ENCODE measurements at regions not wholly inside any gene's neighbourhood (a gene's known extent, or its start where the extent isn't known, plus 50 kb on each side); places are given as distances from the start of the nearest gene placed in this dataset.
A peak's percentile ranks its signal among the peaks of the same experiment; 100 is the strongest.

DNA sequence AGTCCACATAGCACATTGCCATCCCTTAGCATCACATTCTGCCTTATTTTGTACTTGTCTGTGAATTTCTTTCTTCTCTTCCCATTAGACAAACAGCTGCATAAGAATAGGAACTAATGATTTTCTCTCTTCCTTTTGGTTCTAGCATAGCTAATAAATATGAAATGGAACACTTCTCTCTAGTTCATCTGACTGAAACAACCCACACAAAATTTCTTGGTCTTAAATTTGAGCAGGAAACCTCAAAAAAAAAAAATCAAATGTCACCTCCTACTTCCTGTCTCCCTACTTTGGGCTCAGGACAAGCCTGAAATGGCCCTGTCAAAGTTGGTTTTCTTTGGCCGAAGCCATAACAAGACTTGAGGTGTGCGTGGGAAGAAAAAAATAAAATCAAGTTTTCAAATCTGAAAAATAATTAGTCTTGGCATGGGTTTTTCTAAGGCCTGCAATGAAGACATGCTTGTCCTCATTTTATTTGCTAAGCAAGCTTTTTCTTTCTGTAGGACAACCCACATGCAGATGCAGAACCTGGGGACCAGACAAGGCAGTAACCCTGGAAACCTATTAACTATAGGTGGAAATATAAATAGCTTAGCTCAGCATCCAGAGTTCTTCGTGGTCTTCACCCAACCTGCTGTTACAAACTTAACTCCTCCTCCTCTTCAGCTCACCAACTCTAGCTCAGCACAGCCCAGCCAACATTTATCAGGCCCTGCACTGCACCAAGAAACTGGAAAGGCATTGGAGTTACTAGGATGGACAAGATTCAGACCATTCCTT is 523.5 kb upstream of the KLF4 start:
- no peak for DNase-seq

DNA sequence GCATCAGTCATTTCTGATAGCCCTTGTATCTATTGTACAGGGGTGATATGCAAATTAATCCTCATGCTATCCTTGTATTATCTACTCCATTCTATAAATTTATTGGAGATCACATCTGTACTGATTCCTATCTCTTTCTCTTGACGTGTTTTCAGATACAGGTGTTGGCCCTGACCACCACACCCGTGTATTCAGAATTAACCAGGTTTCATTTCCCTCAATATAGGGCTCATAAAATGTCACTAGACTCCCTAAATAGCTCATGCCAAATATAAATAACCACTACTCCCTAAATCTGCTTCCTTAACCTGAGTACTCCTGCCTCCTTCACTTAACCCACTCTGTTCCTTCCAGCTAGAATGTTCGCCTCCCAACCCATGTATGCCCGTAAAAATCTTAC is 522.8 kb upstream of the KLF4 start:
- DNase-seq = no peak

DNA sequence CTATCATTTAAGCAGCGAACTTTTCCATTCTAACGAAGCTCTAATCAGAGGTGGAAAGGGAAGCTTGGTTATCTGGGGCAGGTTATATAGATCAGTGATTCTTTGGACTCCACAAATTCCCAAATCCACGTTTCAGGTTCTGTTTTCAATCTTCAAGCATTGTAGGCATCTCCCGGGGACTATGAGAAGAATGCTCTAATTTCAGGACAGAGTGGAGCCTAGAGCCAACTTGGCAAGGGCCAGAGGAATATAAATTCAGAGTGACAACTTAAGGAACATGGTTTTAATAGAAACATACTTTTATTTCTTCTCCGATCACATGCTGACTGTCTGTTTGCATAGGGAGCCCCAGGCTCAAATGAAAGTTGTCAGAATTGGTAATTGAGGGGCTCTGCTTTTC is 514.0 kb upstream of the KLF4 start:
- DNase-seq = no peak

DNA sequence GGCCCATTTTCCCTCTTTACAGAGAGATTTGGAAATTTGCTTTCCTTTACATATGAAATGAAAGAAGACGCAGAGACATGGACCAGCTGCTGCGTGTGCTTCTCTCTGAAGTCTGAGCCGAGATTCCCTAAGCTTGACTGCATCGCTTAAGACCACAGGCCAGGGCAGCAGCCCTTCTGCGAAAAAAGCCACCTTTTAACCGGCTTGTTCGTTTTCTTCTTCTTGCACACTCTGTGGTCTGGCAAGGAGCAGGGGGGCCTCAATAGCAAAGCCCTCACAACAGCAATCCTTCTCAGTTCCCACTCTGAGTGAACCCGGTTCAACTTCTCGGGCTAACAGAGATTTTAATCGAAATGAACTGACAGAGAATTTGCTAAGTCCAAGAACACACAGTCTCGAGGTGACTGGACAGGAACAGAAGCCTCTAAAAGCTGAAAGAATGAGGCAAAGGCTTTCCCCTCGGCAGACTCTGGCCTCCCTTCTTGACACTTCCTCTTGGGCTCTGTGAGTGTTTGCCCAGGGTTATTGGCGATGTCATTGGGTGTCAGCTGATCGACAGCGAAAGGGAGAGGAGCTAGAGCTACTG is 512.9 kb upstream of the KLF4 start:
- peak; percentile 9 for DNase-seq

DNA sequence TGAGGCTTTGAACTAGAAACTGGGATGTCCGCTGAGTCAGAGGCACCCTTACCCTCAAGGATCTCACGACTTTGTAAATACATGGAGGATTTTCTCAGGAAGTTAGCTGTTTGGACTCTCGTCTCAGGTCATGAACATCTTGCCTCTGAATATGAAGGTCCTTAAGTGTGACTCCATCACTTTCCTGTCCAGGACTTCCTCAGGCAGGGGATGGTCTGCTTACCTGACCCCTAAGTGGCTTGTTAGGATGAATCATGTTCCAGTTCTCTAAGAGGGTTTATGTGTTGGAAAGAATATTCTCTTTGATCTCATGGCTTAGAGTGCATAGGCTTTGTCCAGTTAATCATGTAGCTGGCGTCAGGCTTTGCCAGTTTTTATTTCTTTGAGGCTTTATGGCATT is 511.7 kb upstream of the KLF4 start:
- DNase-seq = no peak

DNA sequence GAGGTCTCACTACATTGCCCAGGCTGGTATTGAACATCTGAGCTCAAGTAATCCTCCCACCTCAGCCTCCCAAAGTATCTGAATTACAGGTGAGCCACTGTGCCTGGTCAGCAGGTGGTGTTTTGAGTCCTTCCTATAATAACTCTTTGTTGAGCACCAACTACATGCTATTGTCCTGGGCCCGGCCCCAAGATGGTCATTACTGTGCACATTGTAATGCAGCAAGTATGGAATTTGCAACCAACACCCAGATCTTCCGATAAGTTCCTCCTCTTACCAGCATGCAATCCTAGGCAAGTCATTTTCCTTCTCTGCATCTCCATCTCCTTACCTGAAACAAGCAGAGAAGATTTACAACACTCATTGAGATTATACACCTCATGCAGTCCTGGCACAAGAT is 510.3 kb upstream of the KLF4 start:
- DNase-seq = no peak

DNA sequence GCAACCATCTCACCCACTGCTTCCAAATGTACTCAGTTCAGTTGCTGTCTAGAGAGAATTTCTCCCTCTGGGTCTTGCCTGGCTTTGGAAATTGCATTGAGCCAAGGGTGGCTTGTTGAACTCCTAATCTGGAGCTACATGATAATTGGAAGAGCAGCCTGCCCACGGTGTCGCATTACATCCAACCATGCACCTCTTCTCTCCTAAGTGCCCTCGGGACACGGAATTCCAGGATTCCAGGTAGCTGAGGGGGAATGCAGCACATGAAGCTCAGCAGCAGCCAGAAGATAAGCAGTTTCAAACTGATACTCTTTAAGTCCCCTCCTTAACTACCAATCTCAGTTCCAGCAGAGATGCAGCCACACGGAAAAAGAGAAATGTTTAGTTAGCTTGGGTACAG is 509.4 kb upstream of the KLF4 start:
- no peak for DNase-seq

DNA sequence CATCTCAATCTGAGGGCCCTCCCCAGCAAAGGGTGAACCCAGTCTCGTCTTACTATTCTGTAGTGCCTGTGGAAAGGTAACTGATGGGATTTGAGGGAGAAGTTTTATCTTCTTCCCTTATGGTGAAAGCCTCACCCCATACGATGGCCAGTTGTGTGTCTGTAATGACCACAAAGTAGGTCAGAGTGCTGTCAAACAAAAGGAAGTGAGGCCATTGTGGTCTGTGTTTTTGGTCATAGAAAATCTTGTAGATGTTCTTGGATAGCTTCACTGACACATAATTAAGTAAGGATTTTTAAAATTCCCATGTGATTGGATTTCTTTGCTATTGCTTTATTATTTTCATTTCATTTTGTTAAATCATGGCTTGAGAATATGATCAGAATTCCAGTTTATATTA is 505.1 kb upstream of the KLF4 start:
- no peak for DNase-seq

DNA sequence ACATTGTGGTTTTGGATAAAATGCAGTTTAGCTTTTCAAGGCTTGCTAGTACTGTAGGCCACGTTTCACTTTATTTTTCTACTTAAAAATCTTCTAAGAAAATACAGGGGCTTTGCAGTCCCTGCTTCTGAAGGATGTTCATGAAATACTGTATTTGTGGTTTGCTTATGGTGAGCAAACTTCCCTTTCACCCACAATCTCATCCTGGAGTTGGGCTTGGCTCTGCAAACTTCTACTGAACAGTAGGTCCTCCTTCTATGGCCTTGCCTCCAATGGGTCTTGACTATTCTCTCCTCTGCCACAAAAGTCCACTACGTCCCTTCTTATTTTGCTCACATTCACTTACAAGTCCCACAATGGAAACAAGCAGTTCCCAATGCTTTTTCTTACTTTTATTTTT is 502.7 kb upstream of the KLF4 start:
- DNase-seq = no peak

DNA sequence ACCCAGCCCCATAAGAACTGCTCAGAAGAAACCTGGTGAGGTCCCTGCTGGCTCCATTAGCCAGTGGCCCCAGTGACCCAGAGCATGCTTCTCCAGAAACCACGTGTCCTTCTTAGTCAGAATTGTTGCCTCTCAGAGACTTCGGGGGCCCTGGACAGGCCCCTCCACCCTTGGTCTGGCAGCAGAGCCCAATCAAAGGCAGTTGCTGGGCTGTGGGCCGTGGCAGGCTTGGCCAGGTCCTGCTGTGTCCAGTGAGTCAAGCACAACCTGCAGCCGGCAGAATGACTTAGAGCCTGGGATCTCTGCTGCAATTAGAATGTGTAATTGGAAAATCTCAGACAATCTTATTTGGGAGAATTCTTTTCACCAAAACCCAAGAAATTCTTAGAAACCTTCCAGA is 502.0 kb upstream of the KLF4 start:
- DNase-seq = no peak

DNA sequence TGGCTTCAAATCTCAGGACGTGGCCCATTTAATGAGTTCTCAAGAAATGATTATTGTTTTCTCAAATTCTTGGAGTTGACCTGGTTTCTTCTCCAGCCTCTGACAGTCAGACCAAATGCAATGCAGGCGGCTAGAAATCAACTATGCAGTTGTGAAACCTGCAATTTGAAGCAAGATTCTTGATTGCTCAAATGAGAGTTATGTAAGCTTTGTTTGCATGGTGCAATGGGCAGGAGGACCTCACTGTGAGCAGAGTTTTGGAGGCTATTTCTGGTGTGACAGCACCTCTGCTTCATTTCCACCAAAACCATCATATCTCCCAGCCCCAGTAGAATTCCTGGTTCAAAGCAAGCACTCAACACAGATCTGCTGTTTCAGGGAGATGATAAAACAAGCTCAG is 500.0 kb upstream of the KLF4 start:
- DNase-seq = no peak

DNA sequence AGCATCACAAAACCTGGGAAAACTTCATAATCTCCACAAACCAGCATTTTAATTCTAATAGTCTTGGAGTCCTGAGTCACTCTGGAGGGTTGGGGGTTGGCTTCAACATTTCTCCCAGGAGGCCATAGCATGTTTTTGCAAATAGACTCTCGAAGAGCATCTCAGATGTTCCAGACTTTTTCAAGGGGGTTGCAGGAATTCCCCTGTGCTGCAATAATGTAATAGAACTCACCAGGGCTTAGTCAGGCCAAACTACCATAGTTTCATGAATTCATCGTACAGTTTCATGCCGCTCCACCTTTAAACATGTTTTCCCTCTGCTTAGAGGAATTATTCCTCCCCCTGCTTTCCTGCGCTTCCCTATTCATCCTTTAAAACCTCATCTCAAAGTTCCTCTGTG is 499.5 kb upstream of the KLF4 start:
- DNase-seq = no peak

DNA sequence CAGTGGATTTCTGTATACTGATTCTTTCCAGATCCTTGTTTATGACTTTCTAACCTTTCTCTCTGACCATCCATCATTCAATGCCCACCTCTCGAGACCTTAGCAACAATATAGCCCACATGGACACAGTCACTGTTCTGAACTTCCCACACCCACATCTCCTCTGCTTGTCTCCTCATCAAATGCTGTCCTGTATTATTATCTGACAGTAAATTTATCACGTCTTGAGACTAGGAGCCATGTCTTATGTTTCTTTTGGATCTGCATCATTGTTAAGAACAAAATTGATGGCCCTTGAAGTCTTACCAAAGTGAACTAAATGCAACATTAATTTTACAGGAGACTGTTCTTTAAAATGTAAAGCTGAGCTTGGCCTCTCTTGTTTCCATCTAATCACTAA is 495.4 kb upstream of the KLF4 start:
- DNase-seq = no peak

DNA sequence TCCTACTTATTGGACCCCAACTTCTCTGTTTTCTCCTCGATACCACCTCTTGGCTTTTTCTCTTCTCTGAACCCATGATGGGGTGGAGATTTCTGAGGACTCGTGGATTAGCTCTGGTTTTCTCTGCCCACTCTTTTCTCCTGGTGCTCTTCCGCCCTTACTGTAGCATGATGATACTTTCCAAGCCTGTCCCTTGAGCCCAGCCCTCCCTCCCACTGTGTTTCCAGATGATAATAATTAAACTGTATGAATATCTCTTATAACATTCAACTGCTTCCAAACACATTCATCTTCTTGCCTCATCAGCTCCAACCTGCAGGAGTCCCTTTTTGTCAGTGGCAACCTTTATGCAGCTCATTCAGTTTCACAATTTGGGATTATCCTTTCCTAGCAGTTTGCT is 494.2 kb upstream of the KLF4 start:
- DNase-seq = no peak

DNA sequence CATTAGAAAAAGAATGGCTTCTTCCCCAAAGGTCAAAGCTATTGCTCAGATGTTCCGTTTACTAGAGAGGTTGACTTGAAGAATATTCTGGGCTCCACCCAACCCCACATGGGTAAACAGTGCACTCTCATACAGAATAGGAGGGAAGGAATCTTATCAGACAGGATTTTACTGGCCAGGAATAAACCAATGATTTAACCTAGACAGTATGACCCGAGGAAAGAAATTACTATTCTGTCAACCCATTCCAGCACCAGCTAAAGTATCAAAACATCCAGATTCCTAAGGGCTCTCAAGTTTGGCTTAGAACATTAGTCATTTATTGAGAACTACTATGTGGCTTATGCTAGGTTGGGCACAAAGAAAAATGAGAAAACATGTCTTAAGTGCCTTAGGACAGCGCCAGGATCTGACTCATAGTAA is 493.6 kb upstream of the KLF4 start:
- no peak for DNase-seq

DNA sequence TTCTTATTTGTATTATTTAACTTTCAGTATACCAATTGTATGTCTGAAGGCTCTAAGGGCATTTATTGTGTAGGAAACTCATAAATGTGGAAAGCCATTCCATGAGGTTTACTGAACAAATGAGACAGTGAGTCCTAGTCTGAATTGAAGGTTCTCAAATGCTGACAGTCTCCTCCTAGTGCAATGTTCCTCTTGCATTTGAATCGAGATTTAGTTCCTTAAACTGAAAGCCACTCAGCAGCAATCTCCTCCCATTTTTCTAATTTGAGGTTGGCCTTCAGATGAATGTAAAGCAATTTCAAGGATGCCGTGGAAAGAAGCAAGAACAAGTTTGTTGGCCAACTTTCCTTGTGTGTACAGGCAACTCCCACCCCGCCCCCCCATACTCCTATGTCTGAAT is 493.2 kb upstream of the KLF4 start:
- no peak for DNase-seq

DNA sequence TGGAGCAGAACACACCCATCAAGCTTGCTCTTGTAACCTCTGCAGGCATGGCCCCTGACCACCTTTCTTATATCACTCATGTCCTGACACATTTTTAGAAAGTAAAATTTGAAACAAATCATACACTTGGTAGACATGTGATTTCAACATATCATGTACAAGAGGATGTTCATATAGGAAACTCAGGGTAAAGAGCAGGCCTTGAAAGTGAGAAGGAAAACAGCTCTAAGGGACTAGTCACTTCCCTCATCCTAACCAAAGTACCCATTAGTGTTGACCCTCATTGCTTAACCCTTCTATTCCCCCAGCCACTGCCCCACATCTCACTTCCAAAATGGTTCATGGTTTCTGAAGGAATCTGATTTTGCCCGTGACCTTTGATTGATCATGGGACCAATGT is 492.4 kb upstream of the KLF4 start:
- DNase-seq = no peak

DNA sequence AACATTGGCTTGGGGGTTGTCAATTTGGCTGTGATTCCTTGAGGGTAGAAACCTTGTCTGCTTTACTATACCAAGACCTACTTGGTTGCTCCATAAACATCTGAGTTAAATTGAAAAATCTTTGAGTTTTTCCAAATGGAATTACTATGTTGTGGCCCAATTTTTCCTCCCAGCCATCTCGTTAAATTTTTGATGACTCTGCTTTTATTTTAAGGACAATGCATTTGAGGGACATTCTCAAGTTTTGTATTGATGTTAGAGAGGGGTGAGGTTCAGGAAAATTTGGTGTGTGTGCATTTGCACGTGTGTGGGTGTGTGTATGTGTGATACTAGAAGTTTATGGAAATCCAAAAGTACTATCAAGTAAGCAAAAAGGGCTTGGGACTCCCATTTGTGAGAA is 491.4 kb upstream of the KLF4 start:
- DNase-seq = no peak

DNA sequence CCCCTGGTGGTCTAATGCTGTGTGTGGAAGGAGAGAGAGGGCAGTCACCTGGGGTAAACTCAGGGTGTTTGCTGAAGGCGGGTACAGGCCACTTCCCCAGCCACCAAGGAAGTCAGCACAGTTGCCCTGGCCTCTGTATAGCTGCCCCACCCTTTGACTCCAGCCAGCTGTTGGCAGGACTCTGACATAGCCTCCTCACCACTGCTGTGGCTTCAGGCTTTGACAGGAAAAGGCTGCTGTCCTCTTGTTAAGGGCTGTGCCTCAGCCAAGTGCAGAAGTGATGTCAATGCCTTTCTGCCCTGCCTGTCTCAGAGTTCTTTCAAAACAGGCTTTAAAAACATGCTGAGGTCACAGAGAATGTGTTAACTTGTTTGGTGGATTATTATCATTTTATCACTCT is 487.2 kb upstream of the KLF4 start:
- no peak for DNase-seq

DNA sequence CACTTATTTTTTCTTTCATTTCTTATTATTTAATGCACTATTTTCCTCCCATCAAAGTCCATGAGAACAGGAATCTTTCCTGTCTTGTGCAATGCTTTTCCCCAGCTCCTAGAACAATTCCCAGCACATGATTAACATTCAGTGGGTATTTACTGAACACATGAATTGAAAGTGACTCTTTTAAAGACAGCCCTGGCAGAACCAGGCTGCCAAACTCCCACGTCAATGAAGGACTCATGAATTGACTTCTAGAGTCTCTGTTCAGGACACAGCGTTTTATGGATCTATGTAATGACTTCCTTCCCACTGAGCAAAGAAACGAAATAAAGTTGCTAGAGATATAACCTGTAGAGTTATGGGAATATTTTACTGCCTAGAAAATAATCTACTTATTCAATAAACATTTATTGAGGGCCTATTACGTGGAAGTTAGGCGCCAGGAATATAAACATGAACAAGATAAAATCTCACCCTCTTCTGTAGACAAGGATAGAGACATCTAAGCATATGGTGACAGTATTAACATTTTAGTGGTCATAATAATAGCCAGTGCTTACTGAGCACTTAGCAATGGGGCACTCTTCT is 485.9 kb upstream of the KLF4 start:
- no peak for DNase-seq

DNA sequence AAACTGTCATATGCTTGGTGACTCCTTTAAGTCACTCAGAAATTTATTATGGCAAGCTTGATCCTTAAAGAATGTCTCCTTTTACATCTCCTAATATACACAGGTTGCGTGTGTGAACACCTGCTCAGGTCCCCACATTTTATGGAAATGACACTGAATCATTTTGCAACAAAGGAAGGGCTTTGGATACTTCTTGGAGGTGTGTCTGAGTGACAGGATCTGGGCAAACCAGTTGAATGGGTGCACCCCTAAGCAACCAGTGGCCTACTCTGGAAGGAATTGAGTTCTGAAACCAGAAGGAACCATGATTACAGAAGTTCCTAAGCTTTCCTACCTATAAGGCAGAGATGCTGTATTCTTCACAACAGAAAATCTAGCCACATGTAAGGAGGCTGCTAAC is 483.9 kb upstream of the KLF4 start:
- no peak for DNase-seq

DNA sequence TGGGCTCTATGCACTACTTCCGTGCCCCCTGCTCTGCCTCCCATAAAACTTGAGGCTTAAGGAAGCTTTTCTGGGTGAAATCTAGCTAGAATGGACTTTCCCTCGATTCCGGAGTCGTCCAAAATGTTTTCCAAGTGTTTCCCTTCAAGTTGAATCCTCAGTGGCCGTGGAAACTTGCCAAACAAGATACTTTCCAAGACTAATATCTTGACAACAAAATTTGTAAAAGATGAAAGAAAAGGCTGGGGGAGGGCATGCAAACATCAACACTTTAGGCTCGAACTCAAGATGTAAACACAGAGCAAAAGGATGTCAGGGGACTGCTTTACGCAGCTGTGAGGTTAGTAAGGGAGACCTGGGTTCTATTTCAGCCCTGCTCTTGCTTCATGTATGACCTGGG is 482.8 kb upstream of the KLF4 start:
- no peak for DNase-seq

DNA sequence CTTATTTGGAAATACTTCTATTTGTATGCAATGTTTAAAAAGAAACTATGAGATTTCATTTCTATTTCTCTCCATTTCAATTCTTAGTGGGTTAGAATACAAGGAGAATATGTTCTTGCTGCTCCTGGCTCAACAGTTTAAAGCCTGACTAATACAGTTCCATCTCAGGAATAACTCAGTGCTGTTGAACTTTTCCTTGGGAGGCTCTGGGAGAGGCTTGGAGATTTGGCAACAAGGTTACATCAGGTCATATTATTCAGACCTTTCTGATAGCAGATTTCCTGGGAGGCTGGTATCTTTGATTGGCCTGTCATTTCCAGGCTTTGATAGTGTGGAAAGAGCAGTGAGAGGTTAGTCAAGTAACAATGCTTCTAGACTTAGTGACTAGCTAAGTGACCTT is 481.7 kb upstream of the KLF4 start:
- no peak for DNase-seq

DNA sequence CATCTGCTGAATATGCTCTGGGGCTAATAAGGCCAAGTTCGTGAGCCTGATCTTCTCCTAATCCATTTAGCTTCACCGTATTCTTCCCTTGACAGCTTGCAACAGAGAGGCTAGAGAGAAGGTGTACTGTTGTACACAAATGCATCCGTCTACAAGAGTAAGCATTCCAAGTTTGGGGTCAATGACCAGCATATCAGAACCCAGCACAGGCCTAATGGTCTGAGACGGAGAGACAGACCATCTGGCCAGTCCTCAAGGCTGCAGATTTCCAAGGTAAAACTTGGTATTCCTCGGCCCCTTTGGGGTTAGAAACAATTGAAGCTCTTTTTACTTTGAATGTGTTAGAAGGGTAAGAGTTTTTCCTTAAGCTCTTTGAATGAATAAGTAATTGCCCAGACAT is 481.2 kb upstream of the KLF4 start:
- DNase-seq = no peak

DNA sequence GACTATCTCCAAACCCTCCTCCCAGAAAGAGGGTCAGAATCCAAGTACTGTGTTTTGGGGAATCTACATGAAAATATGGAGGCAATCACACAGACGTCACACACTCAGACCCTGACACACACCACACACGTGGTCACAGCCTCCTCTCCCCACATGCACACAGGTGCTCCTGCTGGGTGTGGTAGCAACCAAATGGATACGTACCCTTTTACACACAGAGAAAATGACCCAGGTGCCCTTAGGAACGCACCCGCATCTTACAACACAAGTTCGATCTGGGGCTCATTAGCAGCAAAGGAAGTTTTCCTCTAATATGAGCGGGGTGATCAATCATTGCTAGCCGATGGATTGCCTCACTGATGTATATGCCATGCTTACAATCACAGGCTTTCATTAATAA is 480.2 kb upstream of the KLF4 start:
- DNase-seq = no peak
